ENCODE measurements at regions not wholly inside any gene's neighbourhood (a gene's known extent, or its start where the extent isn't known, plus 50 kb on each side); places are given as distances from the start of the nearest gene placed in this dataset.

GRCh38 chr4:31392923-31393322 lies 672.8 kb downstream of the PCDH7 start:
- TF ChIP-seq EZH2phosphoT487 (IDR thresholded peaks at IDR 0.05; ENCODE audit: insufficient read depth, low read depth) (no peak), EZH2 (IDR thresholded peaks at IDR 0.05; ENCODE audit: insufficient read depth, poor library complexity, severe bottlenecking) (no peak)
